ENCODE measurements at regions not wholly inside any gene's neighbourhood (a gene's known extent, or its start where the extent isn't known, plus 50 kb on each side); places are given as distances from the start of the nearest gene placed in this dataset.

- Mint-ChIP-seq H3K4me1 (ENCODE audit: low read depth, unreplicated experiment) (no peaks in the 10 kb centered on the region), H3K9me3 (ENCODE audit: unreplicated experiment) (peaks cover 10% of the 10 kb centered on the region), H3K27me3 (ENCODE audit: insufficient read depth, unreplicated experiment) (no peaks in the 10 kb centered on the region), H3K36me3 (ENCODE audit: insufficient read depth, unreplicated experiment) (no peaks in the 10 kb centered on the region), H3K27ac (ENCODE audit: unreplicated experiment) (no peak overlapping the region), H3K4me3 (ENCODE audit: unreplicated experiment) (no peak overlapping the region)
- H3K4me1 ChIP-seq: no peaks in the 10 kb centered on the region
- ChIA-PET POLR2A (no interaction called here), CTCF (no interaction called here)
- no TSS peak for BruUV-seq (replicated peaks)
- TF ChIP-seq CTCF (IDR thresholded peaks at IDR 0.05; ENCODE audit: insufficient read depth in 1 of 2, low read depth in 1 of 2, low read length in 1 of 2, severe bottlenecking in 1 of 2, unreplicated experiment in 1 of 2): peak; percentile 33 to 60
- H3K27me3 ChIP-seq (replicated peaks; ENCODE audit: control insufficient read depth, insufficient read depth, low read length): no peaks in the 10 kb centered on the region
- H3K36me3 ChIP-seq (ENCODE audit: control insufficient read depth, insufficient read depth, low read length): no peaks in the 10 kb centered on the region
- no peaks in the 10 kb centered on the region for H3K9me3 ChIP-seq
- DNase-seq: peak in 1 of 2 experiments; percentile 23
- H3K4me3 ChIP-seq (ENCODE audit: low read depth, low read length): no peak overlapping the region
- intact Hi-C loops (cut with micrococcal nuclease; ENCODE audit: unreplicated experiment): no loop called here
These were observed 1972.6 kb downstream of the TP53TG3F start for GRCh38 chr16:35431829-35432663.

DNA sequence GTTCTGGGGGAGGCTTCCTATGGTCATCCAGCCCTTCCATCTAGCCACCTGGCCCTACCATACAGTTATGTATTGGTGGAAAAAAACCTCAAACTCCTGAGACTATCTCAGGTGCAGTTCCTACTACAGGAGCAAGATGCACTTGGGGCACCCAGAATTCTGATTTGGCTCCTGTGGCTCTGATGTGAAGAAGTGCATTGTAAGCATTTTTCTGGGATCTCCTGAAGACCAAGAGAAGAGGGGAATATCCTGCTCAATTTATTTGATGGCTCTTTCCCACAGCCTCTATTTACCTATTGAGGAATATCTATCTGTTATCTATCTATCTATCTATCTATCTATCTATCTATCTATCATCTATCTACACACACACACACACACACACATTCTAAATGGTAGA, 1981.5 kb downstream of the TP53TG3F start:
- Mint-ChIP-seq H3K27ac (ENCODE audit: unreplicated experiment) (no peak overlapping the region), H3K4me1 (ENCODE audit: low read depth, unreplicated experiment) (no peaks in the 10 kb centered on the region), H3K27me3 (ENCODE audit: insufficient read depth, unreplicated experiment) (no peaks in the 10 kb centered on the region), H3K9me3 (ENCODE audit: unreplicated experiment) (peaks cover 10% of the 10 kb centered on the region), H3K4me3 (ENCODE audit: unreplicated experiment) (no peak overlapping the region), H3K36me3 (ENCODE audit: insufficient read depth, unreplicated experiment) (no peaks in the 10 kb centered on the region)
- BruUV-seq (replicated peaks): no TSS peak
- Histone ChIP-seq H3K9me3 (no peaks in the 10 kb centered on the region), H3K4me1 (no peaks in the 10 kb centered on the region), H3K4me3 (ENCODE audit: low read depth, low read length) (no peak overlapping the region), H3K36me3 (ENCODE audit: control insufficient read depth, insufficient read depth, low read length) (no peaks in the 10 kb centered on the region), H3K27me3 (replicated peaks; ENCODE audit: control insufficient read depth, insufficient read depth, low read length) (no peaks in the 10 kb centered on the region)
- ChIA-PET CTCF (no interaction called here), POLR2A (no interaction called here)
- DNase-seq: no peak
- intact Hi-C loops (cut with micrococcal nuclease; ENCODE audit: unreplicated experiment): no loop called here
- TF ChIP-seq CTCF (IDR thresholded peaks at IDR 0.05; ENCODE audit: insufficient read depth in 1 of 2, low read depth in 1 of 2, low read length in 1 of 2, severe bottlenecking in 1 of 2, unreplicated experiment in 1 of 2): no peak

GRCh38 chr16:35447010-35447558, 1987.7 kb downstream of the TP53TG3F start:
- H3K36me3 Mint-ChIP-seq (ENCODE audit: insufficient read depth, unreplicated experiment): no peaks in the 10 kb centered on the region
- no peaks in the 10 kb centered on the region for H3K4me1 ChIP-seq
- H3K9me3 ChIP-seq: peaks cover 6% of the 10 kb centered on the region
- H3K27ac Mint-ChIP-seq (ENCODE audit: unreplicated experiment): no peak overlapping the region
- DNase-seq: no peak
- no peak for TF ChIP-seq CTCF (IDR thresholded peaks at IDR 0.05; ENCODE audit: insufficient read depth in 1 of 2, low read depth in 1 of 2, low read length in 1 of 2, severe bottlenecking in 1 of 2, unreplicated experiment in 1 of 2)
- ChIA-PET POLR2A (no interaction called here), CTCF (no interaction called here)
- BruUV-seq (replicated peaks): no TSS peak
- no peaks in the 10 kb centered on the region for H3K36me3 ChIP-seq (ENCODE audit: control insufficient read depth, insufficient read depth, low read length)
- no peaks in the 10 kb centered on the region for H3K4me1 Mint-ChIP-seq (ENCODE audit: low read depth, unreplicated experiment)
- intact Hi-C loops (cut with micrococcal nuclease; ENCODE audit: unreplicated experiment): no loop called here
- no peak overlapping the region for H3K4me3 ChIP-seq (ENCODE audit: low read depth, low read length)
- no peaks in the 10 kb centered on the region for H3K27me3 Mint-ChIP-seq (ENCODE audit: insufficient read depth, unreplicated experiment)
- no peaks in the 10 kb centered on the region for H3K27me3 ChIP-seq (replicated peaks; ENCODE audit: control insufficient read depth, insufficient read depth, low read length)
- H3K4me3 Mint-ChIP-seq (ENCODE audit: unreplicated experiment): no peak overlapping the region
- H3K9me3 Mint-ChIP-seq (ENCODE audit: unreplicated experiment): peaks cover 20% of the 10 kb centered on the region
